Ovary (tissue), 3 donors: ENCODE measurements at regions not wholly inside any gene's neighbourhood (a gene's known extent, or its start where the extent isn't known, plus 50 kb on each side); places are given as distances from the start of the nearest gene placed in this dataset.

Experiments used
- EP300 ChIP-seq: sonication (generic); formaldehyde crosslinking; IDR thresholded peaks from one replicate; pipeline ENCODE4 v1.6.1; 2017; ENCODE audit warnings: antibody characterized with exemption
- POLR2A ChIP-seq: fragments of 450-650 bp; IDR thresholded peaks from one replicate; pipeline ENCODE4 v1.6.1; 2017; ENCODE audit warnings: antibody characterized with exemption, mild to moderate bottlenecking, moderate library complexity
- TF ChIP-seq, protein P1 (sequence below), 3 donors: fragments of 450-650 bp in 2 of 3; fragments of 200-600 bp in 1 of 3; IDR thresholded peaks; one replicate each; pipeline versions ENCODE4 v1.5.1 to v1.8.0; 2016 to 2022; ENCODE audit warnings: antibody characterized with exemption in 3 of 3, mild to moderate bottlenecking in 1 of 3
- donor health status: DM: no; HTN: no; CAD: no.

DNA sequence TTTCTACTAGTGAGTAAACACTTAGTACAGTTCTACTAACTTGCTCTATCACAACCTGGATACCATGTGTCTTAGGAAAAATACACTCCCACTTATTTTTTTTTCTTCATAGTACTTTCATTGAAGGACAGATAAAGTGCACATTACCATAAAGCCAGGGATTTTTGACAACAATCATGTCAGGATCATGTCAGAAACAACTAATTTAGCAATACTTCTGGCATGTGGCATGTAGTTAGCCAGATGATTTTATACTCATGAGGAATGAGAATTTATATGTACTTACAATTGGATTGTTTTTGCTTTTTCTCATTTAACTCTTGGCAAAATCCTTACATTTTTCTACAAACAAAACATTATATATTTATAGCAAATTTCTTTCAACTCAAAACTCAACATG lies 630.7 kb upstream of the GRM3 start:
- no peak for TF ChIP-seq POLR2A
- TF ChIP-seq, protein P1, sequence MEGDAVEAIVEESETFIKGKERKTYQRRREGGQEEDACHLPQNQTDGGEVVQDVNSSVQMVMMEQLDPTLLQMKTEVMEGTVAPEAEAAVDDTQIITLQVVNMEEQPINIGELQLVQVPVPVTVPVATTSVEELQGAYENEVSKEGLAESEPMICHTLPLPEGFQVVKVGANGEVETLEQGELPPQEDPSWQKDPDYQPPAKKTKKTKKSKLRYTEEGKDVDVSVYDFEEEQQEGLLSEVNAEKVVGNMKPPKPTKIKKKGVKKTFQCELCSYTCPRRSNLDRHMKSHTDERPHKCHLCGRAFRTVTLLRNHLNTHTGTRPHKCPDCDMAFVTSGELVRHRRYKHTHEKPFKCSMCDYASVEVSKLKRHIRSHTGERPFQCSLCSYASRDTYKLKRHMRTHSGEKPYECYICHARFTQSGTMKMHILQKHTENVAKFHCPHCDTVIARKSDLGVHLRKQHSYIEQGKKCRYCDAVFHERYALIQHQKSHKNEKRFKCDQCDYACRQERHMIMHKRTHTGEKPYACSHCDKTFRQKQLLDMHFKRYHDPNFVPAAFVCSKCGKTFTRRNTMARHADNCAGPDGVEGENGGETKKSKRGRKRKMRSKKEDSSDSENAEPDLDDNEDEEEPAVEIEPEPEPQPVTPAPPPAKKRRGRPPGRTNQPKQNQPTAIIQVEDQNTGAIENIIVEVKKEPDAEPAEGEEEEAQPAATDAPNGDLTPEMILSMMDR (IDR thresholded peaks at IDR 0.05), result no peak
- no peak for TF ChIP-seq EP300
